Stimulated activated naive CD4-positive, alpha-beta T cell treated with Interleukin-2 at 50 U/mL for 16 hours (primary cell): ENCODE measurements at regions not wholly inside any gene's neighbourhood (a gene's known extent, or its start where the extent isn't known, plus 50 kb on each side); places are given as distances from the start of the nearest gene placed in this dataset.
"Not testable (repeated sequence)": the region's sequence is repeated elsewhere in the genome, so short reads cannot be mapped to it uniquely, and the experiment has no call there.

ENCODE experiments used
- DNase-seq: peaks from one replicate; lab custom pipeline; 2025; lab: John Stamatoyannopoulos, UW

DNA sequence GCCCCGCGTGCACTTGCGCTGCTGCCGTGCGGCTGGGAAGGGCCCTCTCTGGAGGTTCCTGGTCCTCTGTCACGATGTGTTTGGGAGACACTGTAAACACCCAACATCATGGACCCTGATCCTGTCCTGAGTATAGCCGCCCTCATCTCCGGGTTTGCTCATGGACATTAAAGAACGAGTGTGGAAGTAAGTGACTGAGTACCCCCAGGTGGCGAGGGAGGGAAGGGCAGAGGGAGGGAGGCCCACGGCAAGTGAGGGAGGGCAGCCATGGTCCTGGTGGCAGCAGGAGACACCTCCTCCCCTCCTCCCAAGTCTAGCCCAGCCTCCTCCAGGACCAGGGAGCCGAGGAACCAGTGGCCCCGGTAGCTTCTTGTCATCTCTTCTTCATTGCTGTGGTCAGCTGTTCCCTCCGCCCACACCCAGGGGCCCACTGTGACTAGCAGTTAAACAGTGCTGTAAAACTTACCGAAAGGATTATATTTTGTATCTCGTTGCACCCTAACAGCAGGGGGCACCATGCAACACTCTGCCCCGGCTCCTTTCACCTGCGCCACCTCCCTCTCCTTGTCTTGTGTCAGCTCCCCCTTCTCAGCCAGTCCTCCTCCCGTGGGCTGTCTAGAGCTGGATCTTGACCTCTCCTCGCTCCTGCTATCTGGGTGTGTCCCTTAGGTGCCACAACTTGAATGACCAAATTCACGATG lies 566.5 kb upstream of the B3GAT1 start:
- DNase-seq, result no peak

DNA sequence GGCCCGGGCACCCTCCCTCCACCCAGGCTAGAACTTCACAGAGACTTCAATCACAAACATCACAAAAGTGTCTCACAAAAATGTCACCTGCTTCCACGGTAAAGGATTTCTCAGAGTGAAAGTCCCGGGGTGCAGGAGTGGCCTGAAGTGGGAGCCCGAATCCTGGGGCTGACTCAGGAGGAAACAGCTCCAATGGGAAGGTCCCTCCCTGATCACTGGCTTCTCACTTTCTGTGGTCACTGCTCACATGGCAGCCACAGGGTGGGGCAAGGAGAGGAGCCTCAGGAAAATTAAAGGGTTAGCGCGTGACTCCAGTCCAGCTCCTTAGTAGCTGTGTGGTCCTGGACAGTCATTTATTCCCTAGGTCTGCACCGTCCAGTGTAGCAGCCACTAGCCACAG lies 564.5 kb upstream of the B3GAT1 start:
- no peak for DNase-seq

DNA sequence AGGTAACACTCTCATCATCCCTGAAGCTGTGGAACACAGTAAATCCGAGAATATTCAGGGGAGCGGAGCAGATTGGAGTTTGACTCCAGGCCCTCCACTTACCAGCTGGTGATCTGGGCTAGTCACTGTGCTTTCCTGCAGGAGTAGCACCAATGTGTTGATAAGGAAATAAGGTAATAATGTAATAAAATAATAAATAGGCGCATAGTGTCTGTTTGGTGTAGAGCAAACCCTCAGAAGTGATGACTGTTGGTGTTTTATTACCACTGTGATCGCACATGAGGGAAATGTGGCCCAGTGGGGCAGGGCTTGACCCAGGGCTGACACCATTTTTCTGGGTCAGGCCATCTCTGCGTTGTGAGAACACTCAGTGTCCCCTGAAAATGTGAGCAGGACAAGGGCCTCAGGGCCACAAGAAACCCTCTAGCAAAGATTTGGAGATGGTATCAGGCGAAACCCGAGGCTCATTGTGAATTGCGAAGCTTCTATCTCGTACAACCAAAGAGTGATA lies 563.9 kb upstream of the B3GAT1 start:
- no peak for DNase-seq

DNA sequence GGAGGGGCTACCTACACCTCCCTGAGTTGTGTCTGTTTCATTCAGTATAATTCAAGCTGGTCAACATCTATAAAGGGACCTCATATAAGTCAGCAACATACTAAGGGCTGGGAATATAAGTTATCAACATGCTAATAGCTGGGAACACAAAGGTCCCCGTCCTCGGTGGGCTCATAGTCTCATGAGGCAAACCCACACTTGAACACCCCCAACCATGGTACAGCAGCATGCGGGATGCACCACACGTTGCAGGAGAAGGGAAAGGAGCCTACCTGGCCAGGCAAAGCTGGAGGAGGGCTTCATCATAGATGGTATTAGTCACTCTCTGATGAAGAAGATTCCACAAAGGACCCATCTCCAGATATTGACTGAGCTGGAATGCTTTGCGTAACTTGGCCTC lies 561.8 kb upstream of the B3GAT1 start:
- DNase-seq, result no peak

DNA sequence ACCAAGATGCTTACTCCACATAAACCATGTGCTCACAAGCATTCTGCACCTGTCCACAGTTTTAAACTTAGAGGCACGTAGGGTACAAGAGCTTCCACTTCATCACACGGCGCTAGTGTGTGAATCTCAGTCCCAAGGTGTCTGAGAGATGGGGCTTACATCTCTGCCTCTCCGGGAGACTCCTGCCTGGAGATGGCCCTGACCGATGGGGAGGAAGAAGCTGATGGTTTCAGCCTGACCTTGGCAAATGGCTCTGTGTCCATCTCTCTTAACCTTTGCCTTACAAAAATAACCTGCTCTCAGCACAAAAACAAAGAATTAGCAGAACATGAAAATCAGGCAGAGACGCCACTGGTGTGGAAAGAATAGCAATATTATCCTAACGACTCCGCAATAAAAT lies 559.3 kb upstream of the B3GAT1 start:
- no peak for DNase-seq

DNA sequence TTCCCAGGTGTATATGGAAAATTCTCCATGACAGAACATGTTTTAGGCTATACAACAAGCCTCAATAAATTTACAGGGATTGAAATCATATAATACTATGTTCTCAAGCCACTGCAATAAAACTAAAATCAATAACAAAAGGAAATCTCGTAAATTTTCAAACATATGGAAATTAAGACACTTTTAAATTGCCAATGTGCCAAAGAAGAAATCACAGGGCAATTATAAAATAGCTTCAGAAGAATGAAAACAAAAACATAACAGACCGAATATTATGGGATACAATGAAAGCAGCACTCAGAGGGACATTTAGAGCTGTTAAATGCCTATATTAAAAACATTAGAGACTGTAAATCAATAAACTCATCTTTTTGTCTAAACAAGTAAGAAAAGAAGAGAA lies 555.7 kb upstream of the B3GAT1 start:
- no peak for DNase-seq

DNA sequence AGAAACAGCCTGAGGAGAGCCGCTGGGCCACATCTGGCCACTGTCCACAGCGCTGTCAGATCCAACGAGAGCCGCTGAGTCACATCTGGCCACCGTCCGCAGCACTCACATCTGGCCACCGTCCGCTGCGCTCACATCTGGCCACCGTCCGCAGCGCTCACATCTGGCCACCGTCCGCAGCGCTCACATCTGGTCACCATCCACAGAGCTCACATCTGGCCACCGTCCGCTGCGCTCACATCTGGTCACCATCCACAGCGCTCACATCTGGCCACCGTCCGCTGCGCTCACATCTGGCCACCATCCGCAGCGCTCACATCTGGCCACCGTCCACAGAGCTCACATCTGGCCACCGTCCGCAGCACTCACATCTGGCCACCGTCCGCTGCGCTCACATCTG lies 549.3 kb upstream of the B3GAT1 start:
- not testable (repeated sequence) for DNase-seq

DNA sequence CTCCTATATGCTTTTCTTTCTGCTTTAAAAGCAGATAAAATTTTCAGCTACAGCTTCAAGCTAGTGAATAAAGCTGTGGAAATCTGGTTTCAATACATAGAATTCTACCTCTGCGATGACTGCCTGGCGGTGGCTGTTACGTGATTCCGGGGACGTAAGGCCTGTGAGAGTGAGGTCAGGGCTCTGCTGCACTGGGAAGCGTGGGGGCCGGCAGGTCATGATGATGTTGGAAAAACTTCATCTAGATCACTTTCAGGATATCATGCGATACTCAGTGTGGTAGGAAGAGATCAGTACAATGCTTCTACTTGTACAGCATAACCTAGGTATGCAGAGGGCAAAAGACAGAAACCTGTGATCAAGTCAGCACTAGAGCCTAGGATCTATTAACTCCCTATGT lies 546.8 kb upstream of the B3GAT1 start:
- no peak for DNase-seq

DNA sequence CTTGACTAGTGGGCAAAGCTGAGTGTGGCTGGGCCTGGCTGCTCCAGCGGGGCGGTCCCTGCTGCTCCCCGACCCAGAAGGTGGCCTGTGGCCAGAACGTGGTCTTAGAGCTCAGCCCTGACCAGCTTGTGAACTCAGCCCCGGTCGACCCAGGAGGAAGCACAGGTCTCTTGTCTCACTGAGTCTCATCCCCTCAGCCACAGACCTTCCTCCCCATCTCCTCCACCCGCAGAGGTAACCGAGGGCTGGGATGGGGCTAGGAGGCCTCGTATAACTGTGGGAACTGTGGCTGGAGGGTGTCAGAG lies 546.2 kb upstream of the B3GAT1 start:
- DNase-seq, result no peak

DNA sequence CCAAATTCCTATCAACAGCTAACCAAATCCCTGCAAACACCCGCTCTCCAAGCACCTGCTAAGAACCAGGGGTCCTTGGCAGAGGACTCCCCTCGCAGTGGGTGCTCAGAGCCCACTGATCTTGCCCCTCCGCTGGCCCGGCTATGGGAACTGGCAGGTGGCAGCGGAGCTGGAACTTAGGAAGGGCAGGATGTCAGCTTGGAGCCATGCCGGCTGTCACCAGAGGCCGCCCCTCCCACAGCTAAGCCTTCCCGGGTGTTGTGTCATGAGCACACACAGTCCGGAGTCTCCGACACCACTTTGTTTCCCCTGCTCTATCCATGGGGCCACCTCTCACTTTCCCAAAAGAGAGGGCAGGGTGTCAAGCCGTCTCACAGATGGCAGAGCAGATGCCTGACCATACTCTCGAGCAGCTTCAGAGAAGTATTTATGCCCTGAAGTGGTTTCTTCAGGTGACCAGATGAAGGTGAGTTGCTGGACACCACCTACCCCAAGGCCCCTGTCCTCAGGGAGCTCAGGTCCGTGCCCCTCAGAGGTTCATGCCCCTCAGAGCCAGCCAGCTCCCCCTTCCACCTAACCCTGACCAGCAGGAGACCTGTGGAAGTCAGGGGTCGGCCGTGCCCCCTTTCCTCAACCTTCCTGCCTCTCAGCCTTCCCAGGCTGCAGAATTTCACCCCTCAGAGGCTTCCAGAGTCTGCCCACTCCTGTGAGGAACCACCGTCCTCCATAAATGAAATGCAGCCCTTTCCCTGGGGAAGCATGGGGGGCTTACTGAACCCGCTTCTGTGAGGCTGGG lies 545.7 kb upstream of the B3GAT1 start:
- no peak for DNase-seq

DNA sequence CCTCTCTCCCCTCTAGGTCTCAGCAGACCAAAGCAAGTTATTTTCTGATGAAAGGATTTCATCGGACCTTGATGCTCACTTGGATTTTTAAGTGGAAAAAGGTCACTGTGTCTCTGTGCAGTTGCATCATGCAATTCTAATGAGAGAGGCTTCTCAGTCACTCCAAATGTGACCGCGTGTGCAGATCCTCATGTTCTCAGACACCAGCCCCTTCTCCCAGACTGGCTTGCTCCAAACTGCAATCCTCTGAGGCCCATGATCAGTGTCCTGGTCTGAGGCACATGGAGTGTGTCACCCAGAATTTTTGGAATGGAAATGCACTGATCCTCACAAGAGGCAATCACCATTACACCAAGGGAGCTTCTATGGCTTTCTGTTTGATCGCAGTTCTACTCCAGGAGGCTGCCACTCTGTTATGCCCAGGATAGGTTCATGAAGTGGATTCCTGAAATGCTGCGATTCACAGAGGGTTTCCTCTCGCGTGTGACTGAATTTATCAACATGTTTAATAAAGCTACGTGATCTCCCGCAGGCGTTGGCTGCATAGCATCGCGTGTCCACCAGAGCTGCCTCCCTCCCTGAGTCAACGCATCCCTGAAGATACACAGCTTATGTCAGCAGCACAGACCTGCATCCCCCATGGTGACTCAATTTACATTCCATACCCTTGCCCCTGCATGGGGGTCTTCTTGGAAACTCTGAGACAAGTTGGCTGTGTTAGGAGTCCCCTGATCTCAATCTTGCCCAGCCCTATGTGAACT lies 544.6 kb upstream of the B3GAT1 start:
- no peak for DNase-seq

DNA sequence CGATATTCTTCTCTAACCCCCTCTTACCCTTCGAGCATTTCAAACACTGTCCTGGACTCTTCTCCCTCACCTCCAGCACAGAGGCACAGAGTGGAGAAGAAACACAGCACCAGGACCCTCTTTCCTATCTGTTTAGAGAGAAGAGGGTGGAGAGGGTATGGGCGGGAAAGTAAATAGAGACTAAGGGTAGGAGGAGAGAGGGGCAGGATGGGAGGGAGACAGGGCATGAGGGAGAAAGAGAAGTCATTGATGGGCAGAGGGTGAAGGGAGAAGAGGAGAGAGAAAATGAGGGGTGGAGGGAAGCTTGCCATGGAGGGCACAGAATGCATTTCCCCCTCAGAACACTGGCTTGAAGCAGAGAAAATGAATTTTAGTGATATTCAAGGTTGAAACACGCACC lies 543.9 kb upstream of the B3GAT1 start:
- DNase-seq, result not testable (repeated sequence)

DNA sequence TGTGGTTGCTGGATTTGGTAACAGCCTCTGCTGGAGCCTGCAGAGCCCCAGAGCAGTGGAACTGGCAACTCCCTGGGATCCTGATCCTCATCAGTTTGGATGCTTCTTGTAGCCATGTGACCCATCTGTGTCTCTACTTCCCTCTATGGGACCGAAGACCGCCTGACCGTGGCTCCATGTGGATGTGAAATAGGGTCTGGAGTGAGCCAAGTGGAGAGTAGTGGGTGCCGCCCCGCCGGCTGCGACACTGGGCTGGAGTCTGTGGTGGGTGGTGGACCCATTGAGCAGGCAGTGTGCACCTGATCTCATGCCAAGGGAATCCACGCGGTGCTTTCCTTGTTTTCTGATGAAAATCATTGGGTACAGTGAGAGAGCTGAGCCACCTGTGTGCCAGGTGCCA lies 543.2 kb upstream of the B3GAT1 start:
- DNase-seq, result no peak

DNA sequence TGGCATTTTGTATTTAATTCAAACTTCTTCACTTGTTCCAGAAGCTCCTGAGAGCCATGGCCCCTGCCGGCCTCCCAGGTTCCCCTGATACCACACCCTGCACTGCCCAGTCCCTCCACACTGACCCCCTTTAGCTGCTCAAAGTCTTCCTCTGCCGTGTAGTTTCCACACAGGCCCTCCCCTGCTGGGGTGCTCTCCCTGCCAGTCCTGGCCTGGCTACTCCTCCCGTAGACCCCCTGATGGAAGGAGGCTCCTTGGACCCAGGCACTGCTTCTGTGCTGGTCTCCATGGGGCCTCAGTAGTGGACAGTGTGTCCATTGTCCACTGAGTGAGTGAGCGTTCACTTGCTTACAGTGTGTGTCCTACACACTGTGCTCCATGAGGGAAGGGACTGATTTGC lies 542.4 kb upstream of the B3GAT1 start:
- DNase-seq, result not testable (repeated sequence)

DNA sequence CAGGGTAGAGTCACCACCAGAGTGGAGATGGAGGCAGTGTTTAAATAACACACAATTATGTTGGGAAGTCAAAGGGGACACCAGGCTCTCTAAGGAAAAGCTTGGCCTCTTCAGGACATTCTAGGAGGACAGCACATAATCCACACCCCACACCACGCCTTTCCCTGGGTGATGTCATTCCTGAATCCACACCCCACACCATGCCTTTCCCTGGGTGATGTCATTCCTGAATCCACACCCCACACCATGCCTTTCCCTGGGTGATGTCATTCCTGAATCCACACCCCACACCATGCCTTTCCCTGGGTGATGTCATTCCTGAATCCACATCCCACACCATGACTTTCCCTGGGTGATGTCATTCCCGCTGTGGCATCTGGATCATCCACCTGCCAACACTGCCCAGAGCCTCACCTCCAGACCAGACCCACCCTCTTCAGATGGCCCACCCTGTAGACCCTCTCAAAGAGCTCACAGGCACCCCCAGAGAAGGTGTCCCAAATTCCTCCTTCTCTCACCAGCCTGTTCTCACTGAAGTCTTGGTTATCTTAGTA lies 541.5 kb upstream of the B3GAT1 start:
- DNase-seq, result not testable (repeated sequence)

DNA sequence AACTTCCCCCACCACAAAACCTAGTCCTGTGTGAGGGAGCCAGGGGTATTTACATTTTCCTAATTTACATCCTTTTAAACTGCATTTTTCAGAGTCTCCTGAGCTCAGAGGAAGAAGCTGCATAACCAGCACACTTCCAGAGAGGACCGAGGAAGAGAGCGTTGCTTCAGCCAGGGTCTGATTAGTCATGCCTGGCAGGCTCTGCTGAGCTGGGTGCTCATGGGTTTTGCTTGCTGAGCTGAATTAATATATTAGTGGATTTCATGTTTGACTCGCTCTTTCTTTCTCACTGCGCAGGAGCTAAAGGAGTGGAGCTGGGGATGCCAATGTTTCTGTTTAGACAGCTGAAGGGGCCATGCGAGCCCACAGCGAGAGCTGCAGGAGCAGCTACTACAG lies 539.3 kb upstream of the B3GAT1 start:
- DNase-seq, result no peak

DNA sequence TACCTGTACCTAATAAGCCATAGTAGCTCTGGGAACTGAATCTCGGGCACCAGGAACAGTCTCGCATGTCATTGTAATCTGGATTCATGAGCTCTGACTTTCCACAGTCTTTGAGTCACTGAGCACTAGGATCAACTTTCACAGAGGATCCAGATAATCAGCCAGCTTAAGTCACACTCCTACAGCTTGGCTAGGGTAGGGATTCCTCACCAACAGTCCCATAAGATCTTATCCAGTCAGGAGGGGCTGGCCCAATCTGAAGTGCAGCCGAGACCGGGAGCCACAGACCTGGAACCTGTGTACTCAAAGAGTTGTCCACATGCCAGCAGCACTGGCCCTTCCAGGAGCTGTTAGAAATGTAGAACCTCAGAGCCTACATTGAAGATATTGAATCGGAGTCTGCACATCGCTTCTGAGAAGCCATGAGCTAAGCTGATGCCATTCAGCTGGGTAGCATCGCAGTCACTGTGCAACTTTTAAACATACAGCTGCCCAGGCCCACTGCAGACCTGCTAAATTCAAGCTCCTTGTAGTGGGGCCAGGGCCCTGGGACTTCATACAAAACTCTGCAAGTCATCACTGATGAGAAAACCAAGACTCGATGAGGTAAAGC lies 538.8 kb upstream of the B3GAT1 start:
- no peak for DNase-seq

DNA sequence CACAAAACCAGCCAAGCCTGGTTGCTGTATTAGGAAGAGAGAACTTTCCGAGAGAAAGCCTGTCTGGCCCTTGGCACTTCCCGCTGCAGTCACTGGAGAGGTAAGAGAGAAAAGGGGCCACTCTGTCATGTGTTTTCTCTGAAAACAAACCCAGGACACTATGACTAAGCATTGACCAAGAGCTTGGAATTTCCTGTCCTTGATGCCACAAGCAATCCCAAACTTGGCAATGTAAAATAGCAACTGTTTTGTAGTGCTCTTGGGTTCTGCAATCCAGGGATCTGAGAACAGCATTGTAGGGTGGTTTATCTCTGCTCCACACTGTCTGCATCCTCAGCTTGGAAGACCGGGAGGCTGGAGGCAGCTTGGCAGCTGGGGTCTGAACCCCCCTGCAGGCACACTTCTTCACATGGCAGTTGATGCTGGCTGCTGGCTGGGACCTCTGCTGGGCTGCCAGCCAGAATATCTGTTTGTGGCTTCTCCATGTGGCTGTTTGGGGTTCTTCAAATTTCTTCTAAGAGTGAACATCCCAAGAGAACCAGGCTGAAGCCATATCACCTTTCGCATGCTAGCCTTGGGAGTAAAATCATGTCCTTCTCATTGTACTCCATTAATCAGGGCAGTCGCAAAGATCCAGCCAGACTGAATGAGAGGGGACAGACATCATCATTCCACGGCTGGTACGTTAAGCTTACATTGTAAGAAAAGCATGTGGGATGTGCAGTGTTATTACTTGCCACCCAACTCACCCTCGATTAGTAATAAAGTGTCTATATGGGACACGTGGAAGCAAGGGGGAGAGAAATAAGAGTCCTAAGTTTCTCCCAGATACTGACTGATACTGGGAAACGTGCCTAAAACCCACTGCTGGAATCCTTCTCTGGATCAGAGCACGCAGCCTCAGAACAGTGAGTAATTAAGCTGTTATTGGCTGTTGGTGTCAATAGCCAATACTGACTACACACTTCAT lies 537.4 kb upstream of the B3GAT1 start:
- DNase-seq, result no peak

DNA sequence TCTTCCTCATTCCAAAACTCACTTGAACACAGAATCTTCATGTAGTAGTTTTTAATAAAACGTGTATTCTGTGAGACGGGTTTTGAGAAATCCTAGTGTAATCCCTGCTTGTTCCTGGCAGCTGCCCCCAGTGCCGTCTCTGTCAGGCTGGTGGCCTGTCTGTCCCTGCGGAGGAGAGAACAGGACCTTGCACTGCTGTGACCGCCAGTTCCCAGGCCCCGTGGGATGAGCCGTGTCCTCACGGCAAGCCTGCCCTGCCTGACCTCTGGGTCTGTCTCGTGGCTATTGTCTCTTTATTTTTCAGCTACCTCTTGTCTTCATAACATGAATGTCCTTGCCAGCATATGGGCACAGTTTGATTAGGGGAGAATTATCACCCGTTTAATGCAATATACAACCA lies 535.5 kb upstream of the B3GAT1 start:
- DNase-seq, result no peak

DNA sequence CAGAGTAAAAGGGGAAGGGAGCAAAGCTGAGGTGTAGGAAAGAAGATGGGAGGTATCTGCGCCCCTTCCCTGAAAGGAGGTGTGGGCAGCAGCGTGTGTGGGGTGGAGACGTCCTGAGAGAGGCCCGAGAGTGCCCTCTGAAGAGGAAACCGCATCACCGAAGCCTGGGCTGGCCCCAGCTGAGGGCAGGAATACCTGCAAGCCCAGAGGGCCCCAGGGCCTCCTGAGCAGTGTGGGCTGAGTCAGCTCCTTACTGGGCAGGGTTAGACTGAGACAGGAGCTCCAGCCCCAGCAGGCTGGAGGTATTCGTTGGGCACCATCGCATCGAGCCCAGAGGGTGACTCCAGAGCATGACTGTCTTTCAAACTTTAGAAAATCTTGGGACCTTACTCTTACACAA lies 534.0 kb upstream of the B3GAT1 start:
- DNase-seq, result no peak

DNA sequence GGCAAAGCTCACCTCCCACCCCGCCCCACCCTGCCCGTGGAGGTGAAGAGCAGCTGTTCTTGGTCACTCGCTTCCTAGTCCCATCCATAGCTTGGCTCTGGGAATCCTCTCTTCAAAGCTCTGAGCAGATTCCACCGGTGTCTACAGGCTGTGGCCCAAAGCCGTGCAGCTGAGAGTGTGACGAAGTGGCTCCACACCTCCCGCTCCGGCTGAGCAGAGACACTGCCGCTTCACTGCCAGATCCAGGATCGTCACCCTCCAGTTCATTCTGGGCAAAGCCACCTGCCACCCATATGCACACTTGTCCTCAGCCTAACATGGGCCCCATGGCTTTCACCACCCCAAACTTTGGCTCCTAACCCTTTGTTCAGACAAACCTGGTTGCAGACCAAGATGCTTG lies 532.9 kb upstream of the B3GAT1 start:
- no peak for DNase-seq
